OCI-LY7 (cell line): ENCODE measurements at regions not wholly inside any gene's neighbourhood (a gene's known extent, or its start where the extent isn't known, plus 50 kb on each side); places are given as distances from the start of the nearest gene placed in this dataset.

Experiments used
- BruUV-seq: library from RNA; stranded (reverse); fragments of 400-500 nt; replicated peaks from 2 replicates; lab custom pipeline; 2021; lab: Mats Ljungman, UMichigan
- CTCF ChIA-PET: fragments of 300-600 bp; sonication (Branson Sonifier 250); formaldehyde crosslinking; loops from one replicate; lab custom pipeline; 2022; ENCODE audit warnings: antibody characterized with exemption; ENCODE audit not compliant: unreplicated experiment; lab: Charles Lee
- POLR2A ChIA-PET: fragments of 300-600 bp; sonication (Branson Sonifier 250); formaldehyde crosslinking; loops from one replicate; lab custom pipeline; 2022; ENCODE audit warnings: antibody characterized with exemption; lab: Charles Lee
- DNase-seq: peaks from one replicate; pipeline ENCODE4 v3.0.0-alpha.2; 2015; ENCODE audit warnings: low spot score
- H2AFZ ChIP-seq: fragments of 200-600 bp; sonication (generic), shearing (Covaris generic); 2 replicates; pipeline ENCODE4 v1.6.1; 2014; ENCODE audit warnings: mild to moderate bottlenecking, antibody characterized with exemption, low read length, moderate library complexity
- H3K27ac ChIP-seq: fragments of 200-600 bp; sonication (generic); 2 replicates; pipeline ENCODE4 v1.5.1; 2014; ENCODE audit warnings: mixed run types, low read depth, mild to moderate bottlenecking, moderate library complexity, low read length, inconsistent platforms; ENCODE audit not compliant: poor library complexity, severe bottlenecking
- H3K36me3 ChIP-seq: fragments of 200-600 bp; sonication (generic); 2 replicates; pipeline ENCODE4 v1.6.1; 2014; ENCODE audit warnings: mild to moderate bottlenecking, antibody characterized with exemption, low read length, moderate library complexity, mixed read lengths; ENCODE audit not compliant: insufficient read depth
- H3K4me1 ChIP-seq: fragments of 200-600 bp; sonication (generic); 2 replicates; pipeline ENCODE4 v1.5.1; 2014; ENCODE audit warnings: mild to moderate bottlenecking, low read length; ENCODE audit not compliant: insufficient read depth, poor library complexity, severe bottlenecking
- H3K4me2 ChIP-seq: fragments of 200-600 bp; sonication (generic); 2 replicates; pipeline ENCODE4 v1.6.1; 2014; ENCODE audit warnings: mild to moderate bottlenecking, low read length
- H3K4me3 ChIP-seq: fragments of 200-600 bp; sonication (generic); 2 replicates; pipeline ENCODE4 v1.5.1; 2014; ENCODE audit warnings: mild to moderate bottlenecking, low read depth, low read length; ENCODE audit not compliant: poor library complexity, severe bottlenecking
- H3K79me2 ChIP-seq: fragments of 200-600 bp; sonication (generic); 2 replicates; pipeline ENCODE4 v1.6.1; 2016; ENCODE audit warnings: low read depth, mild to moderate bottlenecking, low read length, moderate library complexity, mixed read lengths; ENCODE audit not compliant: insufficient read depth
- H3K9me2 ChIP-seq: fragments of 200-600 bp; sonication (generic); 2 replicates; pipeline ENCODE4 v1.6.1; 2016; ENCODE audit warnings: mild to moderate bottlenecking, low read length, mixed read lengths; ENCODE audit not compliant: insufficient read depth
- H3K9me3 ChIP-seq: fragments of 200-600 bp; sonication (generic); 2 replicates; pipeline ENCODE4 v1.6.1; 2014; ENCODE audit warnings: mild to moderate bottlenecking, mixed run types, low read length, mixed read lengths
- H4K20me1 ChIP-seq: fragments of 200-600 bp; sonication (generic); 2 replicates; pipeline ENCODE4 v1.6.1; 2014; ENCODE audit warnings: mild to moderate bottlenecking, antibody characterized with exemption, low read length, moderate library complexity, mixed read lengths; ENCODE audit not compliant: insufficient read depth
- CTCF ChIP-seq: fragments of 200-600 bp; sonication (generic); conservative IDR thresholded peaks from 2 replicates; pipeline ENCODE4 v1.5.1; 2014; ENCODE audit warnings: mild to moderate bottlenecking, antibody characterized with exemption, low read length, moderate library complexity, mixed read lengths
- EZH2phosphoT487 ChIP-seq: fragments of 200-600 bp; sonication (generic); IDR thresholded peaks from 2 replicates; pipeline ENCODE4 v1.6.1; 2018; ENCODE audit warnings: low read depth, borderline replicate concordance, mild to moderate bottlenecking, mixed run types, antibody characterized with exemption, low read length, moderate library complexity, mixed read lengths
- intact Hi-C: fragments of 100-400 bp; cut with micrococcal nuclease; formaldehyde crosslinking; loops from one replicate; pipeline ENCODE4 v1.10.0; 2022; ENCODE audit not compliant: unreplicated experiment

- no peak for TF ChIP-seq EZH2phosphoT487
- no peak for TF ChIP-seq CTCF
- ChIA-PET POLR2A (no interaction called here), CTCF (no interaction called here)
- H3K9me2 ChIP-seq = no peaks in the 10 kb centered on the region
- H3K36me3 ChIP-seq = no peaks in the 10 kb centered on the region
- no peaks in the 10 kb centered on the region for H3K79me2 ChIP-seq
- H3K4me2 ChIP-seq = no peak overlapping the region
- H3K4me3 ChIP-seq = no peak overlapping the region
- intact Hi-C loops = no loop called here
- no peak overlapping the region for H2AFZ ChIP-seq
- no peaks in the 10 kb centered on the region for H3K9me3 ChIP-seq
- no peaks in the 10 kb centered on the region for H4K20me1 ChIP-seq
- DNase-seq = no peak
- no peak overlapping the region for H3K27ac ChIP-seq
- BruUV-seq = no TSS peak
- H3K4me1 ChIP-seq = no peaks in the 10 kb centered on the region
These were observed 50.7 kb upstream of the SLC22A11 start for GRCh38 chr11:64504999-64505398.
